ENCODE measurements at regions not wholly inside any gene's neighbourhood (a gene's known extent, or its start where the extent isn't known, plus 50 kb on each side); places are given as distances from the start of the nearest gene placed in this dataset.

- no peak overlapping the region for H3K4me3 ChIP-seq (ENCODE audit: low read depth, low read length)
- peak; percentile 100 for DNase-seq (ENCODE audit: low read depth, low spot score)
- TF ChIP-seq CTCF (IDR thresholded peaks at IDR 0.05; ENCODE audit: low read depth, low read length) = no peak
- in situ Hi-C loops (cut with HindIII; ENCODE audit: low sequenced_read_pairs) = no loop called here
Measured at GRCh38 chr7:22561321-22561811, 61.4 kb upstream of the STEAP1B start.

GRCh38 chr7:22559829-22560489, 60.0 kb upstream of the STEAP1B start:
- in situ Hi-C loops (cut with HindIII; ENCODE audit: low sequenced_read_pairs) = no loop called here
- peak; percentile 81 for TF ChIP-seq CTCF (IDR thresholded peaks at IDR 0.05; ENCODE audit: low read depth, low read length)
- DNase-seq (ENCODE audit: low read depth, low spot score) = peak; percentile 87
- H3K4me3 ChIP-seq (ENCODE audit: low read depth, low read length) = no peak overlapping the region

GRCh38 chr7:22557167-22557566, 57.2 kb upstream of the STEAP1B start:
- no peak for TF ChIP-seq CTCF (IDR thresholded peaks at IDR 0.05; ENCODE audit: low read depth, low read length)
- H3K4me3 ChIP-seq (ENCODE audit: low read depth, low read length) = no peak overlapping the region
- no peak for DNase-seq (ENCODE audit: low read depth, low spot score)
- in situ Hi-C loops (cut with HindIII; ENCODE audit: low sequenced_read_pairs) = no loop called here

GRCh38 chr7:22555476-22555875, 55.5 kb upstream of the STEAP1B start:
- DNase-seq (ENCODE audit: low read depth, low spot score) = no peak
- in situ Hi-C loops (cut with HindIII; ENCODE audit: low sequenced_read_pairs) = no loop called here
- TF ChIP-seq CTCF (IDR thresholded peaks at IDR 0.05; ENCODE audit: low read depth, low read length) = no peak
- H3K4me3 ChIP-seq (ENCODE audit: low read depth, low read length) = no peak overlapping the region

GRCh38 chr7:22554184-22554583, 54.2 kb upstream of the STEAP1B start:
- in situ Hi-C loops (cut with HindIII; ENCODE audit: low sequenced_read_pairs) = no loop called here
- no peak for TF ChIP-seq CTCF (IDR thresholded peaks at IDR 0.05; ENCODE audit: low read depth, low read length)
- H3K4me3 ChIP-seq (ENCODE audit: low read depth, low read length) = no peak overlapping the region
- no peak for DNase-seq (ENCODE audit: low read depth, low spot score)

GRCh38 chr7:22551768-22552513, 52.0 kb upstream of the STEAP1B start:
- in situ Hi-C loops (cut with HindIII; ENCODE audit: low sequenced_read_pairs) = no loop called here
- no peak overlapping the region for H3K4me3 ChIP-seq (ENCODE audit: low read depth, low read length)
- DNase-seq (ENCODE audit: low read depth, low spot score) = no peak
- TF ChIP-seq CTCF (IDR thresholded peaks at IDR 0.05; ENCODE audit: low read depth, low read length) = no peak

All from astrocyte of the spinal cord (primary cell).